ENCODE measurements at regions not wholly inside any gene's neighbourhood (a gene's known extent, or its start where the extent isn't known, plus 50 kb on each side); places are given as distances from the start of the nearest gene placed in this dataset.
A peak's percentile ranks its signal among the peaks of the same experiment; 100 is the strongest.
"Not testable (repeated sequence)": the region's sequence is repeated elsewhere in the genome, so short reads cannot be mapped to it uniquely, and the experiment has no call there.

GRCh38 chr15:84500165-84500889 lies 100.5 kb upstream of the ZSCAN2 start:
- H3K9me3 ChIP-seq; DNase-seq; H3K4me1 ChIP-seq; intact Hi-C loops (cut with DNase I); H3K36me3 ChIP-seq; H3K27me3 ChIP-seq: not testable (repeated sequence)
- Histone ChIP-seq H3K27ac (peak overlapping the region in 2 of 4 donors; percentile 73 to 83), H3K4me3 (peak overlapping the region in 2 of 4 donors; percentile 44 to 62)
- peak in 1 of 4 donors; percentile 12 for TF ChIP-seq POLR2A (IDR thresholded peaks at IDR 0.05)
- no CpG with 5 or more reads among the region's 60 CpGs for WGBS, 2 donors

DNA sequence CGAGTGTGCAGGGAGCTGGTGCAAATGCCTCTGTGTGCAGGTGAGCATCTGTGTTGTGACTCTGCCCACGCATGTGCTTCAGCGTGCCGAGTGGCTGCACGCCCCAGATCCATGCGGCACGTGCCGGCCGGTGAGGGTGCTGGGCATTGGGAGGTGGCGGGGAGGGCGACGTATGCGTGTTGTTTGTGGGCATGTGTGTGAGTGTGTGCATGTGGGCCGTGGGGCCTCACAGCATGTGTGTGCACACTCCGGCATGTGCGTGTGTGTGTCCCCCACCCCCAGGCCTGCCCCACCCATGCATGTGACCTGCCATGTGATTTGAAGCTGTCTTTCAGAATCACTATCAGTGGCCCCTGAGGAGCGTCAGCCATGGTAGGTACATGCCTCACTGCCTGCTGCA lies 97.7 kb upstream of the ZSCAN2 start:
- intact Hi-C loops (cut with DNase I); H3K9me3 ChIP-seq; H3K36me3 ChIP-seq; H3K4me3 ChIP-seq; DNase-seq; H3K4me1 ChIP-seq; H3K27me3 ChIP-seq; H3K27ac ChIP-seq: not testable (repeated sequence)
- no CpG with 5 or more reads among the region's 17 CpGs for WGBS, 2 donors

- DNase-seq; H3K27me3 ChIP-seq; H3K4me3 ChIP-seq; H3K4me1 ChIP-seq; H3K27ac ChIP-seq; intact Hi-C loops (cut with DNase I); H3K36me3 ChIP-seq; H3K9me3 ChIP-seq: not testable (repeated sequence)
- WGBS, 2 donors, result no CpG with 5 or more reads among the region's 4 CpGs
These were observed 95.3 kb upstream of the ZSCAN2 start for GRCh38 chr15:84505552-84505951.

DNA sequence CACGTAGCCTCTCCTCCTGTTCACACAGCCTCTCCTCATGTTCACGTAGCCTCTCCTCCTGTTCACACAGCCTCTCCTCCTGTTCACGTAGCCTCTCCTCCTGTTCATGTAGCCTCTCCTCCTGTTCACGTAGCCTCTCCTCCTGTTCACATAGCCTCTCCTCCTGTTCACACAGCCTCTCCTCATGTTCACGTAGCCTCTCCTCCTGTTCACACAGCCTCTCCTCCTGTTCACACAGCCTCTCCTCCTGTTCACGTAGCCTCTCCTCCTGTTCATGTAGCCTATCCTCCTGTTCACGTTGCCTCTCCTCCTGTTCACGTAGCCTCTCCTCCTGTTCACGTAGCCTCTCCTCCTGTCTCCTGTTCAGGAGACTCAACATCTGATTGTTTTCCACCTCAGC lies 88.5 kb upstream of the ZSCAN2 start:
- intact Hi-C loops (cut with DNase I); DNase-seq; H3K27me3 ChIP-seq; H3K36me3 ChIP-seq; H3K27ac ChIP-seq; H3K4me3 ChIP-seq; H3K9me3 ChIP-seq; H3K4me1 ChIP-seq: not testable (repeated sequence)
- WGBS, 2 donors, result 80 to 82% methylated on average over 2 of the region's 9 CpGs

- intact Hi-C loops (cut with DNase I); DNase-seq; H3K27ac ChIP-seq; H3K9me3 ChIP-seq; H3K4me3 ChIP-seq; H3K4me1 ChIP-seq; H3K27me3 ChIP-seq; H3K36me3 ChIP-seq: not testable (repeated sequence)
- WGBS, 2 donors, result 80 to 90% methylated on average over 2 of the region's 6 CpGs
These were observed 84.0 kb upstream of the ZSCAN2 start for GRCh38 chr15:84516773-84517172.

- H3K27me3 ChIP-seq; intact Hi-C loops (cut with DNase I): not testable (repeated sequence)
- WGBS, 2 donors, result 38 to 57% methylated on average over 1 of the region's 2 CpGs
These were observed 75.1 kb upstream of the ZSCAN2 start for GRCh38 chr15:84525491-84526344.

DNA sequence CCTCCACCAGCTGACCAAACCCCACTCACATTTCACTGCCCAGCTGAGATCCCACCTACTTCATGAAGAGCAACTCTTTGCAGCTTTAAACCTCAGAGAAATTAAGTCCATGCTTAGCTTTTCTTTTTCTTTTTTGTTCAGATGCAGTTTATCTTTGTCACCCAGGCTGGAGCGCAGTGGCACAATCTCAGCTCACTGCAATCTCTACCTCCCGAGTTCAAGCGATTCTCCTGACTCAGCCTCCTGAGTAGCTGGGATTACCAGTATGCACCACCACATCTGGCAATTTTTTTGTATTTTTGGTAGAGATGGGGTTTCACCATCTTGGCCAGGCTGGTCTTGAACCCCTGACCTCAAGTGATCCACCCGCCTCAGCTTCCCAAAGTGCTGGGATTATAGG lies 70.1 kb upstream of the ZSCAN2 start:
- H3K27me3 ChIP-seq; H3K4me3 ChIP-seq; H3K27ac ChIP-seq; H3K9me3 ChIP-seq; H3K36me3 ChIP-seq; H3K4me1 ChIP-seq; DNase-seq; intact Hi-C loops (cut with DNase I): not testable (repeated sequence)
- WGBS, 2 donors, result 93 to 95% methylated on average over 4 of the region's 4 CpGs

More at GRCh38 chr15:84525491-84526344, 75.1 kb upstream of the ZSCAN2 start:
- H3K4me3 ChIP-seq, H3K4me1 ChIP-seq, H3K9me3 ChIP-seq, DNase-seq, H3K27ac ChIP-seq, H3K36me3 ChIP-seq: not testable (repeated sequence)

DNA sequence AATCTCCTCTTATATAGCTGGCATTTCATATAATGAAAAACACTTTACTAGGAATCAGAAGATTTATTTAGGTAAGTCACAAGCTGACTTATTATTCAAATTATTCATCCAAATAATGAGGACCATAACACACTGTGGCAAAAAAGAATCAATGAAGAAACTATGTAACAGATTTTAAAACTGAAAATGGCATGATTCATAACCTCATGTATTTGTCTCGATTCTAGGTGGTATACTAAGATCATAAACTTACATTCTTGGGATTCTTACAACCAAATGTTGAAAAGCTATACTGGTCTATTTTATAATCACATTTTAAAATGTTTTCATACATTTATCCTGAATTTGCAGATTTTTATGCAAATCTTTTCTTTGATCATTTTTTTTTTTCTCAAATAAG lies 69.6 kb upstream of the ZSCAN2 start:
- whole genome bisulfite sequencing, 2 donors, result 77 to 95% methylated on average over 1 of the region's 1 CpG
- H3K27me3 ChIP-seq; DNase-seq; intact Hi-C loops (cut with DNase I); H3K27ac ChIP-seq; H3K4me1 ChIP-seq; H3K36me3 ChIP-seq; H3K4me3 ChIP-seq; H3K9me3 ChIP-seq: not testable (repeated sequence)

DNA sequence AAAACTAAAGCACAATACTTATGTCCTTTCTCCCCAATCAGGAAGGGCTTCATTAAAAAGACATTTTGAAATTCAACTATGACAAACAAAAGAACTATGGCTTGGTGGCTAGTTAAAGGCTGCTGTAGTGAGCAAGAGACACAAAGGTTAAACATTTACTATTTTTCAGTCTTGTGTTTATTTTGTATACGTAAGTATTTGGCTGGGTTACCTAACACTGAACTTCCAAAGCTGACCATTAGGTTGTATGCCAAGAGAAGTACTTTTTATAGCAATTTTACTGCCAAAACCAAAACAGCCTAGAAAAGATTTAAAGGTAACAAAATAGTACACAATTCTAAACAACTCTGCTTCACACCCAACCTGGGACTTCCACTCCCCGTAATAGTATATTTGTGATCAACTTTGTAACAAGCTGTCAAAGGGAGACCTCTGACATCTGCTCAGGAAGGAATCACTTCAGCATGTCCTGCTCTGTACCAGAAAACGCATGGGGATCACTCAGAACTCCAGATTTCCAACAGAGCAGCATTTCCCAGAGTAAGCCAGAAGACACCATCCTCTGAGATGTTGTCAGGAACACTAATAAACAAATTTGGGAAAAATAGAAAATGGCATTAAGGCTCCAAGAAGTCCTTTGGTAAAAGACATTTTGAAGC lies 69.0 kb upstream of the ZSCAN2 start:
- H3K27ac ChIP-seq; intact Hi-C loops (cut with DNase I); H3K27me3 ChIP-seq; H3K36me3 ChIP-seq; H3K4me1 ChIP-seq; H3K4me3 ChIP-seq; H3K9me3 ChIP-seq; DNase-seq: not testable (repeated sequence)
- 84 to 85% methylated on average over 3 of the region's 3 CpGs for WGBS, 2 donors

DNA sequence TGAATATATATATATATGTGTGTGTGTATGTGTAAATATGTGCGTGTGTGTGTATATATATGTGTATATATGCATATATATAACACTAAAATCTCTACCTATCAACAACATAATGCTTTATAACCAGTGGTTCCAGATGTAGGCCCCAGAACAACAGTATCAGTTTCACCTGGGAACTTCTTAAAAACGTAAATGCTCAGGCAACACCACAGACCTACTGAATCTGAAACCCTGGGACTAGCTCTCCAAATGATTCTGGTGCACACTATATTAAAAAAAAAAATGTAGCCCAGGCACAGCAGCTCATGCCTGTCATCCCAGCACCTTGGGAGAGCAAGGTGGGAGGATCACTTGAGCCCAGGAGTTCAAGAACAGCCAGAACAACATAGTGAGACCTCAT lies 67.1 kb upstream of the ZSCAN2 start:
- H3K27ac ChIP-seq; H3K27me3 ChIP-seq; H3K9me3 ChIP-seq; intact Hi-C loops (cut with DNase I); DNase-seq; H3K4me1 ChIP-seq; H3K4me3 ChIP-seq: not testable (repeated sequence)
- peaks cover 0 to 14% (median 0%) of the 10 kb centered on the region in 3 donors for H3K36me3 ChIP-seq
- 89 to 100% methylated on average over 2 of the region's 2 CpGs for WGBS, 2 donors

DNA sequence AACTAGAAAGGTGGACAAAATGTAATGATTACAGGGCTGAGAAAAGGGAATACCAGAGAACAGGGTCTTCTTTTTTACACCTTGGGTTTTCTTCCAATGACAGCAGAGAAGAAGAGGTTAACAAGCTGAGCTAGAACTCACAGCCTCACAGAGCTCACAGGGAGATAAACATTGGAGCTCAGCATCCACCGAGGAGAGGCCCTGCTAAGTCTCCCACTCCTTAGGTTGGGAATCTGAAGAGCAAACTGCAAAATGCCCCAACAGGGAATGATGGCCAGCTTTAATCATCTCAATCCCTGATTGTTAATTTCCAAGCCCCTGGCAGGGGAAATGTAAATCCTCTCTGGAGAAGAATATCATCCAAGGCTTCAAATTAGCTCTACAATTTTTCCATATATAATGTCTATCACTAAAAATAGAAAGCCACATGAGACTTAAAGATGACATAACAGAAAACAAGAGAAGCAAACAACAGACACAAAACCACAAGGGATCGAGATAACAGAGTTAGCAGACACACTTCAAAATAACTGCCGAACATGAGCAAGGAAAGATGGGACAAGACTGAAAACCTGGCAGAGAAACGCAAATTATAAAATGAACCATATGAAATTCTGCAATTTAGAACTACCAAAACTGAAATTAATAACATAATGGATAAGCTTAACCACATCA lies 66.1 kb upstream of the ZSCAN2 start:
- peaks cover 0 to 16% (median 2%) of the 10 kb centered on the region in 3 donors for H3K36me3 ChIP-seq
- H3K4me1 ChIP-seq; H3K27ac ChIP-seq; H3K9me3 ChIP-seq; H3K27me3 ChIP-seq; intact Hi-C loops (cut with DNase I); DNase-seq; H3K4me3 ChIP-seq: not testable (repeated sequence)
- WGBS, 2 donors, result 62 to 69% methylated on average over 4 of the region's 4 CpGs

DNA sequence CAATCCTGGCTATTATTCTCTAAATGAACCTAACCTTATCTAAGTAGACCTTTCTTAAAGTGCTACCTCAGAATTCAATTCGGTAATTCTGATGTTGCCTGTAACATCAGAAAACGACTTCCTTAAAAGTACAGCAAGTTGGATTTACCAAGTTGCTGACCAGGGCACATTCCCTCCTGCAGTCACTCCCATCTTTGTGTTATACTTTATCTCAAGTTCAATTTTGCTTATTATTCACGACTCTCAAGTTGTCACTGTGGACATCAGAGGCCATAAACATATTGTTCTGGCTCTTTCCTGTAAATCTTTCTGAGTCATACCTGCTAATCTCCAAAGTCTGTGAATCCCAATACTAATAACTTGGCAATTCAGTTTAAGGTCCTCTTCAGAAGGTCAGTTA lies 64.6 kb upstream of the ZSCAN2 start:
- H3K36me3 ChIP-seq, result peaks cover 0 to 31% (median 3%) of the 10 kb centered on the region in 3 donors
- H3K27me3 ChIP-seq; H3K4me1 ChIP-seq; H3K9me3 ChIP-seq; intact Hi-C loops (cut with DNase I); DNase-seq; H3K4me3 ChIP-seq: not testable (repeated sequence)
- peak overlapping the region in 1 of 4 donors; percentile 25 for H3K27ac ChIP-seq
- WGBS, 2 donors, result 60 to 67% methylated on average over 3 of the region's 3 CpGs

Data from esophagus squamous epithelium (tissue), 5 donors.